ENCODE measurements at regions not wholly inside any gene's neighbourhood (a gene's known extent, or its start where the extent isn't known, plus 50 kb on each side); places are given as distances from the start of the nearest gene placed in this dataset.
A peak's percentile ranks its signal among the peaks of the same experiment; 100 is the strongest.

- POLR2A ChIA-PET, result interaction anchor here (0.8 to 0.9 kb wide), 2 partner anchors 69 to 75 kb away, joined by 5 read pairs; partner anchors contain the start of genes RPL27A and TRIM66
- Mint-ChIP-seq H3K9me3 (ENCODE audit: unreplicated experiment) (peaks cover 2% of the 10 kb centered on the region), H3K4me3 (ENCODE audit: unreplicated experiment) (no peak overlapping the region), H3K36me3 (ENCODE audit: insufficient read depth, unreplicated experiment) (peaks cover 6% of the 10 kb centered on the region), H3K4me1 (ENCODE audit: low read depth, unreplicated experiment) (peaks cover 17% of the 10 kb centered on the region), H3K27ac (ENCODE audit: unreplicated experiment) (peak overlapping the region; percentile 76), H3K27me3 (ENCODE audit: insufficient read depth, unreplicated experiment) (no peaks in the 10 kb centered on the region)
- no TSS peak for BruUV-seq (replicated peaks)
- Histone ChIP-seq H3K4me3 (ENCODE audit: low read depth, low read length) (no peak overlapping the region), H3K36me3 (ENCODE audit: control insufficient read depth, insufficient read depth, low read length) (no peaks in the 10 kb centered on the region), H3K4me1 (peaks cover 35% of the 10 kb centered on the region), H3K27me3 (replicated peaks; ENCODE audit: control insufficient read depth, insufficient read depth, low read length) (no peaks in the 10 kb centered on the region), H3K9me3 (peaks cover 13% of the 10 kb centered on the region)
- no peak for TF ChIP-seq CTCF (IDR thresholded peaks at IDR 0.05; ENCODE audit: insufficient read depth in 1 of 2, low read depth in 1 of 2, low read length in 1 of 2, severe bottlenecking in 1 of 2, unreplicated experiment in 1 of 2)
- DNase-seq, result peak in 1 of 2 experiments; percentile 25
- intact Hi-C loops (cut with micrococcal nuclease; ENCODE audit: unreplicated experiment), result loop anchor here (1.0 to 2.0 kb wide), 2 partner anchors 22 to 36 kb away; no protein-coding TSS in a partner anchor
- CTCF ChIA-PET, result interaction anchor here (1.0 to 1.5 kb wide), 3 partner anchors 9 to 68 kb away, joined by 3 to 5 read pairs (median 5); no protein-coding TSS in a partner anchor
These were observed 74.5 kb downstream of the RPL27A start for GRCh38 chr11:8757047-8757446.

- BruUV-seq (replicated peaks), result no TSS peak
- POLR2A ChIA-PET, result interaction anchor here (0.8 to 0.9 kb wide), 2 partner anchors 69 to 75 kb away, joined by 5 read pairs; partner anchors contain the start of genes RPL27A and TRIM66
- DNase-seq, result no peak
These were observed 74.9 kb downstream of the RPL27A start for GRCh38 chr11:8757533-8757932.

DNA sequence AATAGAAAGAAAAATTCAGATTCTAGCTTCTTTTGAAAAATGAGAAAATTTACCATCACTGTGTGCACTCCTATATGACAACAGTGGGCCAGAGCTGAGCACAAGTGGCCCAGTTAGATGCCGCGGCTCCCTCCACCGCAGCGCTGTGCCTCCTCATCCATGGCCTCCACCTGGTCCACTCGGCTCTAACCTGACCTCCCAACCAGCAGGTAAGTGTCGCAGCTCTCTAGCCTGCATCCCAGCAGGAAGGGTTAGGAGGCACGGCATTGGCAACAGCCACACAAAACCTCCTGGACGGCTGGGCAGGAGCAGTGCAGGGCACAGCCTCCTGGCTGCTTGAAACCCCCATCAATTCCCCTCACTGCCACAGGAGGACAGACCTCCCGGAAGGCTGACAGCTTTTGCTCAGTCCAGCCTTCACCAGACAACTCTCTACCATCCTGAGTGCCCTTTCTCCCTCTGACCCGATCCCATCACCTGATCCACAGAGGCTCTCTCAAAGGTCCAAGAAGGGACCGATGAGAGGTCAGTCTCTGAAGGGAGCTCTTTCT, 76.1 kb downstream of the RPL27A start:
- POLR2A ChIA-PET, result no interaction called here
- H3K36me3 Mint-ChIP-seq (ENCODE audit: insufficient read depth, unreplicated experiment), result peaks cover 6% of the 10 kb centered on the region
- Histone ChIP-seq H3K36me3 (ENCODE audit: control insufficient read depth, insufficient read depth, low read length) (no peaks in the 10 kb centered on the region), H3K4me1 (peaks cover 35% of the 10 kb centered on the region), H3K9me3 (peaks cover under 1% of the 10 kb centered on the region; the same call in 1 of the 2 replicates), H3K4me3 (ENCODE audit: low read depth, low read length) (no peak overlapping the region), H3K27me3 (replicated peaks; ENCODE audit: control insufficient read depth, insufficient read depth, low read length) (no peaks in the 10 kb centered on the region)
- no peak for TF ChIP-seq CTCF (IDR thresholded peaks at IDR 0.05; ENCODE audit: insufficient read depth in 1 of 2, low read depth in 1 of 2, low read length in 1 of 2, severe bottlenecking in 1 of 2, unreplicated experiment in 1 of 2)
- no peak overlapping the region for H3K27ac Mint-ChIP-seq (ENCODE audit: unreplicated experiment)
- H3K27me3 Mint-ChIP-seq (ENCODE audit: insufficient read depth, unreplicated experiment), result no peaks in the 10 kb centered on the region
- no peak for DNase-seq
- H3K4me1 Mint-ChIP-seq (ENCODE audit: low read depth, unreplicated experiment), result peaks cover 17% of the 10 kb centered on the region
- no peak overlapping the region for H3K4me3 Mint-ChIP-seq (ENCODE audit: unreplicated experiment)
- CTCF ChIA-PET, result no interaction called here
- BruUV-seq (replicated peaks), result no TSS peak
- intact Hi-C loops (cut with micrococcal nuclease; ENCODE audit: unreplicated experiment), result no loop called here
- no peaks in the 10 kb centered on the region for H3K9me3 Mint-ChIP-seq (ENCODE audit: unreplicated experiment)

More at GRCh38 chr11:8757533-8757932, 74.9 kb downstream of the RPL27A start:
- Histone ChIP-seq H3K4me1 (peaks cover 35% of the 10 kb centered on the region), H3K36me3 (ENCODE audit: control insufficient read depth, insufficient read depth, low read length) (no peaks in the 10 kb centered on the region), H3K4me3 (ENCODE audit: low read depth, low read length) (no peak overlapping the region), H3K27me3 (replicated peaks; ENCODE audit: control insufficient read depth, insufficient read depth, low read length) (no peaks in the 10 kb centered on the region), H3K9me3 (peaks cover 12% of the 10 kb centered on the region)
- Mint-ChIP-seq H3K27ac (ENCODE audit: unreplicated experiment) (peak overlapping the region; percentile 76), H3K9me3 (ENCODE audit: unreplicated experiment) (no peaks in the 10 kb centered on the region), H3K36me3 (ENCODE audit: insufficient read depth, unreplicated experiment) (peaks cover 6% of the 10 kb centered on the region), H3K27me3 (ENCODE audit: insufficient read depth, unreplicated experiment) (no peaks in the 10 kb centered on the region), H3K4me3 (ENCODE audit: unreplicated experiment) (no peak overlapping the region), H3K4me1 (ENCODE audit: low read depth, unreplicated experiment) (peaks cover 17% of the 10 kb centered on the region)
- CTCF ChIA-PET, result interaction anchor here (1.0 to 1.5 kb wide), 3 partner anchors 9 to 69 kb away, joined by 3 to 5 read pairs (median 5); no protein-coding TSS in a partner anchor
- TF ChIP-seq CTCF (IDR thresholded peaks at IDR 0.05; ENCODE audit: insufficient read depth in 1 of 2, low read depth in 1 of 2, low read length in 1 of 2, severe bottlenecking in 1 of 2, unreplicated experiment in 1 of 2), result no peak
- intact Hi-C loops (cut with micrococcal nuclease; ENCODE audit: unreplicated experiment), result loop anchor here (1.0 to 2.0 kb wide), 2 partner anchors 23 to 36 kb away; no protein-coding TSS in a partner anchor

All from Caco-2 (cell line).